Kidney (tissue), 13 donors: ENCODE measurements at regions not wholly inside any gene's neighbourhood (a gene's known extent, or its start where the extent isn't known, plus 50 kb on each side); places are given as distances from the start of the nearest gene placed in this dataset.

Experiments
- DNase-seq, 5 donors: peaks; one replicate each; pipeline ENCODE4 v3.0.0-alpha.2; 2013 to 2020
- FAIRE-seq: peaks from 2 replicates; lab custom pipeline; 2012; peaks lifted over from hg19 to GRCh38; lab: Jason Lieb, UNC
- H3K27ac ChIP-seq, 2 donors: one replicate each; pipeline ENCODE4 v1.7.0; 2013; ENCODE audit warnings: low read depth in 2 of 2, low read length in 2 of 2, inconsistent platforms in 1 of 2
- H3K27me3 ChIP-seq: one replicate; pipeline ENCODE4 v1.7.1; 2013; ENCODE audit warnings: low read length, inconsistent platforms; ENCODE audit not compliant: control insufficient read depth, insufficient read depth
- H3K36me3 ChIP-seq, 3 donors: one replicate each; pipeline versions ENCODE4 v1.7.0 to v1.7.1; 2013; ENCODE audit warnings: low read length in 3 of 3, control low read depth in 1 of 3, inconsistent platforms in 1 of 3; ENCODE audit not compliant: insufficient read depth in 3 of 3, control insufficient read depth in 2 of 3
- H3K4me1 ChIP-seq, 3 donors: one replicate each; pipeline versions ENCODE4 v1.7.0 to v1.7.1; 2013; ENCODE audit warnings: low read length in 3 of 3, inconsistent platforms in 1 of 3, low read depth in 1 of 3; ENCODE audit not compliant: control insufficient read depth in 2 of 3, insufficient read depth in 2 of 3
- H3K4me3 ChIP-seq, 3 donors: one replicate each; pipeline versions ENCODE4 v1.7.0 to v1.8.1; 2013; ENCODE audit warnings: low read length in 3 of 3, control low read depth in 1 of 3, inconsistent platforms in 1 of 3
- H3K9ac ChIP-seq, 3 donors: one replicate each; pipeline versions ENCODE4 v1.7.0 to v1.7.1; 2013; ENCODE audit warnings: low read length in 3 of 3, control low read depth in 1 of 3, inconsistent platforms in 1 of 3
- H3K9me3 ChIP-seq, 3 donors: one replicate each; pipeline versions ENCODE4 v1.7.0 to v1.7.1; 2013; ENCODE audit warnings: low read length in 3 of 3, control low read depth in 1 of 3, inconsistent platforms in 1 of 3; ENCODE audit not compliant: control insufficient read depth in 2 of 3, insufficient read depth in 1 of 3
- intact Hi-C: fragments of 100-400 bp; cut with DNase I; formaldehyde crosslinking; loops from one replicate; pipeline ENCODE4 v1.11.1; 2022
- TF ChIP-seq, protein P1 (sequence below): IDR thresholded peaks from 3 replicates; pipeline ENCODE4 v1.5.1; 2012; ENCODE audit warnings: mild to moderate bottlenecking, moderate library complexity, borderline replicate concordance; ENCODE audit not compliant: insufficient read depth; ENCODE audit errors: extremely low read depth
- donor health status: control.
- donor health status: control.
- donor health status: control.
- donor health status: control.
- donor health status: control.
- donor health status: DM: yes; HTN: yes; CAD: no.
- donor health status: Normal renal cell carcinoma (clear cell type).

DNA sequence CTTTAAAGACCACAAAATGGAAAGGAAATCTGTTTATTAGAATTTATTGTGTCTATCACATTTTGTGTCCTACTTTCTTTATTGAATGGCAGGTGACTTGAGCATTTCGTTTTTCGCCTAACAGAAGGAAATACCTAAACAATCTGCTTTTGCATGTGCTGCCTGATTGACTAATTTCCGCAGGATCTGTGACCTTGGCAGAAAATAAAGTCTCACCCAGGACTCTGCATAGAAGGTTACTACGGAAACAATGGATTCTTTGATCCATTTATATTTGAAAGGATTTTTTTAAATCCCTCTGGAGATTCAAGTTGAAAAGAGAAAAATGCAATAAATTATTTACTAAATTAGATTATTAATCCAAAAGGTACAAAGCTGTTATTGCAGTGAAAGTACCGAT lies 61.0 kb upstream of the CAST start:
- Histone ChIP-seq H3K36me3 (no peaks in the 10 kb centered on the region), H3K27me3 (no peaks in the 10 kb centered on the region), H3K9ac (no peak overlapping the region), H3K27ac (no peak overlapping the region), H3K4me1 (no peaks in the 10 kb centered on the region), H3K9me3 (no peaks in the 10 kb centered on the region), H3K4me3 (no peak overlapping the region)
- DNase-seq = no peak
- TF ChIP-seq, protein P1, sequence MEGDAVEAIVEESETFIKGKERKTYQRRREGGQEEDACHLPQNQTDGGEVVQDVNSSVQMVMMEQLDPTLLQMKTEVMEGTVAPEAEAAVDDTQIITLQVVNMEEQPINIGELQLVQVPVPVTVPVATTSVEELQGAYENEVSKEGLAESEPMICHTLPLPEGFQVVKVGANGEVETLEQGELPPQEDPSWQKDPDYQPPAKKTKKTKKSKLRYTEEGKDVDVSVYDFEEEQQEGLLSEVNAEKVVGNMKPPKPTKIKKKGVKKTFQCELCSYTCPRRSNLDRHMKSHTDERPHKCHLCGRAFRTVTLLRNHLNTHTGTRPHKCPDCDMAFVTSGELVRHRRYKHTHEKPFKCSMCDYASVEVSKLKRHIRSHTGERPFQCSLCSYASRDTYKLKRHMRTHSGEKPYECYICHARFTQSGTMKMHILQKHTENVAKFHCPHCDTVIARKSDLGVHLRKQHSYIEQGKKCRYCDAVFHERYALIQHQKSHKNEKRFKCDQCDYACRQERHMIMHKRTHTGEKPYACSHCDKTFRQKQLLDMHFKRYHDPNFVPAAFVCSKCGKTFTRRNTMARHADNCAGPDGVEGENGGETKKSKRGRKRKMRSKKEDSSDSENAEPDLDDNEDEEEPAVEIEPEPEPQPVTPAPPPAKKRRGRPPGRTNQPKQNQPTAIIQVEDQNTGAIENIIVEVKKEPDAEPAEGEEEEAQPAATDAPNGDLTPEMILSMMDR = no peak
- no peak for FAIRE-seq
- intact Hi-C loops = loop anchor here (5.0 kb wide), 1 partner anchor 254 kb away; no protein-coding TSS in a partner anchor

DNA sequence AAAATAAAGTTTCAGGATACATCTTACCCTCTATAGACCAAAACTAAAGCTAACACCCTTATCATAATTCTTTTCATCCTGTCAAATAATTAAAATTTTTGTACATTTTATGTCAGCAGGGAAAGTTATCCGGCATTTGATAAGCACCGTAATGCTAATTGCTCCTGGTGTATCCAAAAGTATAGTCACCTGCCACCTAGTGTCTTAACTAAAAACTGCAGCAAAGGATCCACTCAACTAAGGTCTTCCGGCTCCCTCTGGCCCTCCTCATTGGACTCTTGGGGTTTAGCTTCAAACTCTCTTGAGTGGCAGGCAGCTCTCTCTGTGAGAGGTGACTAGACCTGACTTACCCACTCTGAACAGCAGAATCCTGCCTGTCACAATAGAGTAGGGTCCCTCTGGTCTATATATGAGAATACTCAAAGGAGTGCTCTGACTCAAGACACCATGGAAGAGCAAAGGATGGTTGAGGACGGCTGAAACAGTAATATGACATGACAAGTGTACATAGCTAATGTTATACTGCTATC lies 60.4 kb upstream of the CAST start:
- intact Hi-C loops = loop anchor here (5.0 kb wide), 1 partner anchor 254 kb away; no protein-coding TSS in a partner anchor
- Histone ChIP-seq H3K9ac (no peak overlapping the region), H3K4me3 (no peak overlapping the region), H3K27me3 (no peaks in the 10 kb centered on the region), H3K4me1 (no peaks in the 10 kb centered on the region), H3K27ac (no peak overlapping the region), H3K36me3 (no peaks in the 10 kb centered on the region), H3K9me3 (no peaks in the 10 kb centered on the region)
- FAIRE-seq (peak; percentile 85), DNase-seq (peak in 3 of 5 donors; percentile 32 to 83 (median 73))
- TF ChIP-seq, protein P1 = peak; percentile 81

DNA sequence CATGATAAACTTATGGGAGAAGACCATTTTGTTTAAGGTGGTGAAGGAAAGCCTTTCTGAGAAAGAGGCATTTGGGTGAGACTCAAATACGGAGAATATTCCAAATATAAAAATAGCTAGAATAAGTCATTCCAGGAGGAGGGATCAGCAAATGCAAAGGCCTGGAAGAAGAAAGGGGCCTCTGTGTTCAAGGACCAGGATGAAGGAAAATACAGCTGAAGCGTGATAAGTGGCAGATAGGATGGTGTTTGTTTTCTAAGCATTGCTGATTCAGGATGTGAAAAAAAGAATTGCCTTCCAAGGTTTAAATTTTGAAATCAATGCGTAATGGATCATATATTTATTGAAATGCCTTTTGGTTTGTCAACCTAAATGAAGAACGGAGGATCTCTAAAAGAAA lies 59.4 kb upstream of the CAST start:
- TF ChIP-seq, protein P1 = no peak
- no peak overlapping the region for H3K9ac ChIP-seq
- no peaks in the 10 kb centered on the region for H3K4me1 ChIP-seq
- no peak overlapping the region for H3K4me3 ChIP-seq
- DNase-seq (no peak), FAIRE-seq (no peak)
- intact Hi-C loops = loop anchor here (5.0 kb wide), 1 partner anchor 255 kb away; no protein-coding TSS in a partner anchor
- no peaks in the 10 kb centered on the region for H3K36me3 ChIP-seq
- no peaks in the 10 kb centered on the region for H3K9me3 ChIP-seq
- H3K27me3 ChIP-seq = no peaks in the 10 kb centered on the region
- no peak overlapping the region for H3K27ac ChIP-seq
